GM23248 (cell line): ENCODE measurements at regions not wholly inside any gene's neighbourhood (a gene's known extent, or its start where the extent isn't known, plus 50 kb on each side); places are given as distances from the start of the nearest gene placed in this dataset.

Source experiments
- DNase-seq: peaks from one replicate; pipeline ENCODE4 v3.0.0-alpha.2; 2015
- H2AFZ ChIP-seq: fragments of 200-600 bp; sonication (generic); 2 replicates; pipeline ENCODE4 v1.6.1; 2016; ENCODE audit warnings: antibody characterized with exemption
- H3F3A ChIP-seq: fragments of 200-600 bp; sonication (generic); 2 replicates; pipeline ENCODE4 v1.6.1; 2016; ENCODE audit warnings: mild to moderate bottlenecking, antibody characterized with exemption, mixed run types; ENCODE audit not compliant: insufficient read depth
- H3K27ac ChIP-seq: fragments of 200-600 bp; sonication (generic); 2 replicates; pipeline ENCODE4 v1.5.1; 2016; ENCODE audit warnings: mild to moderate bottlenecking
- H3K27me3 ChIP-seq: fragments of 200-600 bp; sonication (generic); replicated peaks from 2 replicates; pipeline ENCODE4 v1.6.1; 2016; ENCODE audit warnings: mild to moderate bottlenecking; ENCODE audit not compliant: insufficient read depth
- H3K36me3 ChIP-seq: fragments of 200-600 bp; sonication (generic); 2 replicates; pipeline ENCODE4 v1.6.1; 2016; ENCODE audit warnings: low read depth, mild to moderate bottlenecking
- H3K4me1 ChIP-seq: fragments of 200-600 bp; sonication (generic); 2 replicates; pipeline ENCODE4 v1.6.1; 2016; ENCODE audit warnings: mild to moderate bottlenecking; ENCODE audit not compliant: insufficient read depth
- H3K4me2 ChIP-seq: fragments of 200-600 bp; sonication (generic); one replicate; pipeline ENCODE4 v1.6.1; 2016; ENCODE audit warnings: mild to moderate bottlenecking; ENCODE audit not compliant: unreplicated experiment
- H3K4me3 ChIP-seq: fragments of 200-600 bp; sonication (generic); 2 replicates; pipeline ENCODE4 v1.5.1; 2016; ENCODE audit warnings: mild to moderate bottlenecking
- H3K79me2 ChIP-seq: fragments of 200-600 bp; sonication (generic); 2 replicates; pipeline ENCODE4 v1.6.1; 2016; ENCODE audit warnings: mild to moderate bottlenecking; ENCODE audit not compliant: insufficient read depth
- H3K9ac ChIP-seq: fragments of 200-600 bp; sonication (generic); 2 replicates; pipeline ENCODE4 v1.6.1; 2016; ENCODE audit warnings: mild to moderate bottlenecking
- H3K9me2 ChIP-seq: fragments of 200-600 bp; sonication (generic); 2 replicates; pipeline ENCODE4 v1.6.1; 2016; ENCODE audit warnings: mixed run types, mild to moderate bottlenecking, moderate library complexity; ENCODE audit not compliant: insufficient read depth
- H3K9me3 ChIP-seq: fragments of 200-600 bp; sonication (generic); one replicate; pipeline ENCODE4 v1.6.1; 2017; ENCODE audit warnings: low read depth
- H4K20me1 ChIP-seq: fragments of 200-600 bp; sonication (generic); 2 replicates; pipeline ENCODE4 v1.6.0; 2016; ENCODE audit not compliant: insufficient read depth
- EZH2 ChIP-seq: fragments of 200-600 bp; sonication (generic); IDR thresholded peaks from 2 replicates; pipeline ENCODE4 v1.6.1; 2018; ENCODE audit warnings: antibody characterized with exemption, mild to moderate bottlenecking; ENCODE audit not compliant: insufficient read depth, poor library complexity, severe bottlenecking
- EZH2phosphoT487 ChIP-seq: fragments of 200-600 bp; sonication (generic); IDR thresholded peaks from 2 replicates; pipeline ENCODE4 v1.6.1; 2018; ENCODE audit warnings: antibody characterized with exemption, moderate library complexity, mild to moderate bottlenecking, low read depth; ENCODE audit not compliant: insufficient read depth
- WGBS, 2 experiments: methylation state at CpG; one replicate each; pipeline ENCODE4 v1.1.6; 2015 to 2017; ENCODE audit warnings: low lambda C conversion rate in 2 of 2, low coverage in 1 of 2; ENCODE audit errors: missing lambda C conversion rate in 2 of 2; 5-methylcytosine and 5-hydroxymethylcytosine counted together
- in situ Hi-C: fragments of 300-500 bp; cut with MboI; formaldehyde crosslinking; loops from 2 replicates; pipeline ENCODE4 v1.15.0; 2020

GRCh38 chr2:239845968-239846367, 179.2 kb downstream of the NDUFA10 start:
- Histone ChIP-seq H3K27ac (no peak overlapping the region), H3K4me3 (no peak overlapping the region), H3K36me3 (no peaks in the 10 kb centered on the region), H3K79me2 (no peaks in the 10 kb centered on the region), H3K9me2 (no peaks in the 10 kb centered on the region), H3K4me2 (no peak overlapping the region), H4K20me1 (no peaks in the 10 kb centered on the region), H2AFZ (no peak overlapping the region), H3K4me1 (no peaks in the 10 kb centered on the region), H3K9ac (no peak overlapping the region), H3F3A (no peaks in the 10 kb centered on the region), H3K27me3 (no peaks in the 10 kb centered on the region), H3K9me3 (no peaks in the 10 kb centered on the region)
- TF ChIP-seq EZH2phosphoT487 (no peak), EZH2 (no peak)
- in situ Hi-C loops = no loop called here
- DNase-seq = no peak

DNA sequence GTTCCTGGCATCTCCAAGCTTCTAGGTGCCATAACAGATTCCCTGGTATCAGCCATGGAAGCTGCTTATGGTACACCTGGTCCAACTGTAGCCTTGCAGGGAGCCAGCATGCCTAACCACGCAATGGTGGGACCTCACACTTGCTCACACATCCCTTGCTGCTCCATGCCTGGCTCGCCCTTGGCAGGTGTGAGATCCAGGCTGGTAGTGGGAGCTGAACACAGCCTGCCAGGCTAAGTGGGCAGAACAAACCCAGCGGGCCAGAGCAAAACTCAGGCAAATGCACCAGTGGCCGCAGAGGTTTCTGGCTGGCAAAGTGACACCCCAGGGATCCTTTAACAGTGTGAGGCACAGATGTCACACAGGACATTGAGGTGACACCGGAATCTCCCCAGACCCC, 185.8 kb downstream of the NDUFA10 start:
- Histone ChIP-seq H3K9me2 (no peaks in the 10 kb centered on the region), H3K79me2 (no peaks in the 10 kb centered on the region), H3K9ac (no peak overlapping the region), H3K27me3 (no peaks in the 10 kb centered on the region), H3K4me1 (no peaks in the 10 kb centered on the region), H2AFZ (no peak overlapping the region), H3K4me2 (no peak overlapping the region), H3K36me3 (no peaks in the 10 kb centered on the region), H4K20me1 (no peaks in the 10 kb centered on the region), H3K4me3 (no peak overlapping the region), H3K9me3 (no peaks in the 10 kb centered on the region), H3F3A (no peaks in the 10 kb centered on the region), H3K27ac (no peak overlapping the region)
- in situ Hi-C loops = no loop called here
- TF ChIP-seq EZH2phosphoT487 (no peak), EZH2 (no peak)
- no peak for DNase-seq
- WGBS, 2 experiments = 29 to 35% methylated on average over 5 of the region's 5 CpGs

- Histone ChIP-seq H4K20me1 (no peaks in the 10 kb centered on the region), H3K9ac (no peak overlapping the region), H3K27me3 (no peaks in the 10 kb centered on the region), H3K27ac (no peak overlapping the region), H3F3A (no peaks in the 10 kb centered on the region), H3K4me3 (no peak overlapping the region), H3K4me2 (no peak overlapping the region), H3K79me2 (no peaks in the 10 kb centered on the region), H2AFZ (no peak overlapping the region), H3K9me2 (no peaks in the 10 kb centered on the region), H3K4me1 (no peaks in the 10 kb centered on the region), H3K36me3 (no peaks in the 10 kb centered on the region), H3K9me3 (no peaks in the 10 kb centered on the region)
- WGBS, 2 experiments = 34 to 36% methylated on average over 7 of the region's 7 CpGs
- no peak for TF ChIP-seq EZH2phosphoT487
- TF ChIP-seq EZH2 = no peak
- no peak for DNase-seq
- in situ Hi-C loops = no loop called here
Measured at GRCh38 chr2:239836021-239836765, 188.9 kb downstream of the NDUFA10 start.

DNA sequence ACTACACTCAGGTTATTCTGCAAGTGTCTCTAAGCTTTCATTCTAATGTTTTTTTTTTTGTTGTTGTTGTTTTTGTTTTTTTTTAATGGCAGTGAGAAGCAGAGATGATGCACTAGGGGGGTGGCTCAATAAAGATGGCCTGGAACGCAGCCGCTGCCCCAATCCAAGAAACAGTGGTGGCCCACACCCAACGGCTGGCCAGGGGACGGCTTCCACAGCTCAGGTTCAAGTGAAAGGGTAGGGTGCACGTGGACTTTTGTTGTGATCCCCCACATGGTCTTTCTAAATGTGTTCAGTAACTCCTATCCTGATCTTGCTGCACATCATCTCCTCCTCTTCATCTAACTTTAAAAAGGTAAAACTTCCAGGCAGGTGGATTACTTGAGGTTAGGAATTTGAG, 190.1 kb downstream of the NDUFA10 start:
- H3K27me3 ChIP-seq = no peaks in the 10 kb centered on the region
- no peak overlapping the region for H3K4me2 ChIP-seq
- DNase-seq = no peak
- no peak overlapping the region for H3K27ac ChIP-seq
- 54 to 61% methylated on average over 5 of the region's 5 CpGs for WGBS, 2 experiments
- H3K4me3 ChIP-seq = no peak overlapping the region
- in situ Hi-C loops = no loop called here
- no peaks in the 10 kb centered on the region for H3F3A ChIP-seq
- no peaks in the 10 kb centered on the region for H3K9me3 ChIP-seq
- H4K20me1 ChIP-seq = no peaks in the 10 kb centered on the region
- TF ChIP-seq EZH2 (no peak), EZH2phosphoT487 (no peak)
- no peaks in the 10 kb centered on the region for H3K36me3 ChIP-seq
- H2AFZ ChIP-seq = no peak overlapping the region
- no peaks in the 10 kb centered on the region for H3K9me2 ChIP-seq
- no peaks in the 10 kb centered on the region for H3K4me1 ChIP-seq
- no peaks in the 10 kb centered on the region for H3K79me2 ChIP-seq
- H3K9ac ChIP-seq = no peak overlapping the region

DNA sequence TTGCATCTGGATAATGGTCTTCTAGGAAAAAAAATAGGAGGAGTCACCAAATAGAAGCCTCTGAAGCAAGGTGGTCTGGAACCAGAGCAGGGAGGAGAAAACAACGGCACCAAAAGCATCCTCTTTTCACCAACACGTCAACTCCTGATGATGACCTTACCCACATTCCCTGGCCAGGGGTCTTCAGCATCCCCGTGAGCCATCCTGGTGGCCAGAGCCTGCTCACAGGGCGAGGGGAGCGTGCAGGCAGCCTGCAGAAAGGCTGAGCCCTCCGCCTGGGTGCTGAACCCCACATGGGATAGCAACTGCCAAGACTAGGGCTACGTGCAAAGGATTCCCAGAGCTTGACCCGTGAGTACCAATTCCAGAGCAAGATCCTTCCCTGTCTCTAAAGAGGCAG, 191.0 kb downstream of the NDUFA10 start:
- no peaks in the 10 kb centered on the region for H3K27me3 ChIP-seq
- H3K36me3 ChIP-seq = no peaks in the 10 kb centered on the region
- H3K9me3 ChIP-seq = no peaks in the 10 kb centered on the region
- no peak overlapping the region for H3K4me3 ChIP-seq
- H3K4me2 ChIP-seq = no peak overlapping the region
- H2AFZ ChIP-seq = no peak overlapping the region
- H4K20me1 ChIP-seq = no peaks in the 10 kb centered on the region
- no peak overlapping the region for H3K27ac ChIP-seq
- no peak for DNase-seq
- no peaks in the 10 kb centered on the region for H3K9me2 ChIP-seq
- H3F3A ChIP-seq = no peaks in the 10 kb centered on the region
- WGBS, 2 experiments = 37 to 43% methylated on average over 8 of the region's 8 CpGs
- TF ChIP-seq EZH2 = no peak
- no peak for TF ChIP-seq EZH2phosphoT487
- H3K9ac ChIP-seq = no peak overlapping the region
- in situ Hi-C loops = no loop called here
- no peaks in the 10 kb centered on the region for H3K4me1 ChIP-seq
- no peaks in the 10 kb centered on the region for H3K79me2 ChIP-seq
